ENCODE measurements at regions not wholly inside any gene's neighbourhood (a gene's known extent, or its start where the extent isn't known, plus 50 kb on each side); places are given as distances from the start of the nearest gene placed in this dataset.

DNA sequence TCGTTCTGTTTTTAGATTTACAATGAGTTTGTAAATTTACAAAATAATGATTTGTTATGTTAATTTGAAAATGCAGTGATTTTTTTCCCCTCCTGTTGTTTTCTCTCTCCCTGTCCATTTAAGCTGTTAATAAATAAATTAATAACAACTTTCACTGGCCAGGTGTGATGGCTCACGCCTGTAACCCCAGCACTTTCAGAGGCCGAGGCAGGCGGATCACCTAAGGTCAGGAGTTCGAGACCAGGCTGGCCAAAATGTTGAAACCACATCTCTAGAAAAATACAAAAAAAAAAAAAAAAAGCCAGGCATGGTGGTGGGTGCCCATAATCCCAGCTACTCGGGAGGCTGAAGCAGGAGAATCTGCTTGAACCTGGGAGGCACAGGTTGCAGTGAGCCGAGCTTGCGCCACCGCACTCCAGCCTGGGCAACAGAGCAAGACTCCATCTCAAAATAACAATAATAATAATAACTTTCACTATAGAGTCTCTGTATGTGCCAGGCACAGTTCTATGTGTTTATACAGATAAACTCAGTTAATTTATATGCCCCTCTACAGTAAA is 229.2 kb upstream of the ARGLU1 start:
- TF ChIP-seq, protein P1, sequence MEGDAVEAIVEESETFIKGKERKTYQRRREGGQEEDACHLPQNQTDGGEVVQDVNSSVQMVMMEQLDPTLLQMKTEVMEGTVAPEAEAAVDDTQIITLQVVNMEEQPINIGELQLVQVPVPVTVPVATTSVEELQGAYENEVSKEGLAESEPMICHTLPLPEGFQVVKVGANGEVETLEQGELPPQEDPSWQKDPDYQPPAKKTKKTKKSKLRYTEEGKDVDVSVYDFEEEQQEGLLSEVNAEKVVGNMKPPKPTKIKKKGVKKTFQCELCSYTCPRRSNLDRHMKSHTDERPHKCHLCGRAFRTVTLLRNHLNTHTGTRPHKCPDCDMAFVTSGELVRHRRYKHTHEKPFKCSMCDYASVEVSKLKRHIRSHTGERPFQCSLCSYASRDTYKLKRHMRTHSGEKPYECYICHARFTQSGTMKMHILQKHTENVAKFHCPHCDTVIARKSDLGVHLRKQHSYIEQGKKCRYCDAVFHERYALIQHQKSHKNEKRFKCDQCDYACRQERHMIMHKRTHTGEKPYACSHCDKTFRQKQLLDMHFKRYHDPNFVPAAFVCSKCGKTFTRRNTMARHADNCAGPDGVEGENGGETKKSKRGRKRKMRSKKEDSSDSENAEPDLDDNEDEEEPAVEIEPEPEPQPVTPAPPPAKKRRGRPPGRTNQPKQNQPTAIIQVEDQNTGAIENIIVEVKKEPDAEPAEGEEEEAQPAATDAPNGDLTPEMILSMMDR (conservative IDR thresholded peaks at IDR 0.05; ENCODE audit: low read length), result no peak
- TF ChIP-seq EZH2phosphoT487 (IDR thresholded peaks at IDR 0.05; ENCODE audit: borderline replicate concordance), result no peak
